Endothelial cell of hepatic sinusoid (primary cell): ENCODE measurements at regions not wholly inside any gene's neighbourhood (a gene's known extent, or its start where the extent isn't known, plus 50 kb on each side); places are given as distances from the start of the nearest gene placed in this dataset.
"Not testable (repeated sequence)": the region's sequence is repeated elsewhere in the genome, so short reads cannot be mapped to it uniquely, and the experiment has no call there.

Source experiments
- in situ Hi-C: cut with HindIII; loops from 2 replicates; pipeline ENCODE4 v1.10.0; 2017; ENCODE audit warnings: low sequenced_read_pairs

- in situ Hi-C loops = no loop called here
Measured at GRCh38 chr2:64277101-64277849, 133.1 kb upstream of the PELI1 start.

GRCh38 chr2:64280812-64281211 is 136.6 kb upstream of the PELI1 start:
- in situ Hi-C loops = not testable (repeated sequence)

DNA sequence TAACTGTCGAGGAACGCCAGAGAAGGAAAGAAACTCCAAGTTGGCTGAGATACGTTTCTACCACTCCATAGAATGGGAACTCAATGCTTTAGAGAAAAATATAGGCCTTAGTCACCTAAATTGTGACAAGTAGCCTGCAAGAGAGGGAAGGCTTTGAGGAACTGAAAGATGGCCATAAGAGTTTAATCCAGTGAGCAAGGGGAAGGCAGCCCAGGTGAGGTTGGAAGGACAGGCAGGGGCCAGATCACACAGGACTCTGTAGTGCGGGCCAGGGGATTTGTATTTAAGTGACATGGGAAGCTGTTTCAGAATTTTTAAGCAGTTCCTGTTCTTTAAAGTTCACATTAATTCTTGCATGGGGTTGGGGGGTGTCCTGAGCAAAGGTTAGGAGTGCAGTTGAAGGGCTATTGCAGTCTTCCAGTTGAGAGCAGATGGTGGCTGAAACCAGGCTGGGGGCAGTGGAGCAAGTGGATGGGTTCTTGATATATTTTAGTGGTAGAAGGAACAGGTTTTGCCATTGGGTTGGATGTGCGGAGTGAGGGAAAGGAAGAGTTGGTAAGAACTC is 138.9 kb upstream of the PELI1 start:
- in situ Hi-C loops = no loop called here

DNA sequence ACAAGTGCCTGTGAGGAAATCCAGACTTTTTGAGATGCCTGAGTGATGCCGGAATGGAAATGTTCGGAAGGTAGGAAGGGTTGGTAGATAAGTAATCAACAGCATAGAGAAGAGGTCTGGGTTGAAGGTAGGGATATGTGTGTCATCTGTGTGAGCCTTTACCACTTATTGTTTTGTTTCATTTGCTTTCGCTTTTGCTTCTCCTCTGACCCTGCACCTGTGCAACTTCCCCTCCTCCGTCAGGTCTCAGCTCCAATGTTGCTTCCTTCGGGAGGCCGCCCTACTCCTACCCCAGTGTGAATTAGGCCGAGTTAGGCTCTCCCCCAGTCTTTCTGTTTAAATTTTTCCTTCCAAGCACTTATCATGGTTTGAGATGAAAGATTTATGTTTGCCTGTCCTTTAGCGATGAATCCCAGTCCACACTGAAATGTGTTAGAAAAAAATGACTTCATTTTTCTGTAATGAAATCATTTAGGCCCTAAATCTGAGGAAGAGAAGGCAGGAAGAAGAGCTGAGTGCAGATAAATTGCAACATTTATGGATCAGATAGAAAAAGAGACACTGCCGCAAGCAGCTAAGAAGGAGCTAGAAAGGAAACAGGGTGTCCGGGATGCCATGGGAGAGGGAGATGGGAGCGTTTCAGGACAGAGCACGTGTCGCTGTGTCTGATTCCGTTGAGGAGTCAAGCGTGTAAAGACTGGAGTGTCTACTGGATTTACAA is 139.6 kb upstream of the PELI1 start:
- in situ Hi-C loops = no loop called here

- in situ Hi-C loops = no loop called here
Measured at GRCh38 chr2:64284751-64285150, 140.5 kb upstream of the PELI1 start.

GRCh38 chr2:64287202-64287740 is 143.1 kb upstream of the PELI1 start:
- in situ Hi-C loops = no loop called here

GRCh38 chr2:64288321-64289193 is 144.3 kb upstream of the PELI1 start:
- in situ Hi-C loops = no loop called here

DNA sequence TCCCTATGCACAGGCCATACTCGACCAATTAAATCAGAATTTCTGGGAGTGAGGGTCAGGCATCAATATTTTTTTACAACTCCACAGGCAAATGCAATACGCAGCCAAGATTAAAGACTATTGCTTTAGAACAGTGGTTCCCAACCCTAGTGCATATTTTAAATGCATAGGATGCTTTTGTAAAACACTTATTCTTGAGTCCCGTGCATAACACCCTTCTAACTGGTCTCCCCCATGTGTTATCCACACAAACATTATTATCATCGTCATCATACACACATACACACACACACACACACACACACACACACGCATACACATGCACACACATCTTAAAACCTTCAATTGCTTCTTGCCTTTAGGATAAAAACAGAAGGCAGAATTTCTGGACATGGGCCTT is 145.0 kb upstream of the PELI1 start:
- in situ Hi-C loops = no loop called here

GRCh38 chr2:64289737-64290136 is 145.5 kb upstream of the PELI1 start:
- in situ Hi-C loops = loop anchor here (5.0 kb wide), 1 partner anchor 43 kb away; no protein-coding TSS in a partner anchor

- in situ Hi-C loops = loop anchor here (5.0 kb wide), 1 partner anchor 41 kb away; no protein-coding TSS in a partner anchor
Measured at GRCh38 chr2:64291181-64291580, 147.0 kb upstream of the PELI1 start.

DNA sequence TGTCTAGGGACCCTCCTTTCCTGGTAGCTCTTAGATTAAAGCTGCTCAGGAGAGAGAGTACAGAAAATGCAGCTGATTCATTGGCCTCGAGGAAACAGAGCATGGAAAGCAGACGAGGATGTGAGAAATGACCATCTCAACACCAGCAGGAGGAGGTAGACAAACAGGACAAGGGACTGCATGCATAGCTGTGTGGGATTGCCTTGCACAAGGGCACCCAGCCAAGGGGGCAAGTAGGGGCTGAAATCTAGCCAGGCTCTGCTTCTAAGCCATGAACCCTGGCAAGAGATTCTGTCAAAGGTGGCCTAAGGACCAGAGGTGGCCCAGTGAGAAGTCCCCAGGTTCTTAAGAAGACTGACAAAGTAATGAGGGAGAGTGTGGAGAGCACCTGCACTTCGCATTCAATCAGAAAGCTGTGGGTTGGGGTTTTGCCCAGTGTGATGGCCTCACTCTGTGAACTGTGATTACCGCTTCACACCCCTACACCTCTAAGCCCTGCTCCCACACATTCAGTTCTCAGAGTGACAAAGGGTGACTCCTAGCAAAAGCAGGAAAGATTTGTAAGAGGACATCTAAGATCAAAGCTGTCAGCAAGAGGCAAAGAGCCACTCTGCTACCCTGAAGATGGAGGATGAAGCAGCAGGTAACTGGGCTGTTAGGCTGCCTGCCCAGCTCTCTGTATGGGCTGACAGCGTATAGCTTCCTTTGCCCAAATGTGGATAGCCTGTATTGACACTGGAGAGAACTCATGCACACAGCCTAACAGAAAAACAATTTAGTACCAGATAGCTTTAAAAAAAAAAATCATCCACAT is 151.3 kb upstream of the PELI1 start:
- in situ Hi-C loops = no loop called here

DNA sequence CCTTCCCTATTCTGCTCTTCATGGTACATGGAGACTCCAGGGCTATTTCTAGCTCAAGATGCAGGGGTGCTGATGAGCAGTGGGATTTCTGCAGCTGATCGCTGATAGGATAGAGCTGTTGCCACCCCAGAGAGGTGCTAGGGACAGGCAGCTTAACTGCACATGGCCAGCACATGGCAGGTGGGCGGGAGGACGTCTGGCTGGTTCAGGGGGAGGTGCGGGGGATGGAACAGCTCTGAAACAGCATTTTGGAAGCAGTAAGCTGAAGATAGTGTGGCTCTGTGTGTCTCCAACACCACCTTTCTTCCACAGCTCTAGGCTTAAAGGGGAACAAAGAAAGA is 151.9 kb upstream of the PELI1 start:
- in situ Hi-C loops = no loop called here

DNA sequence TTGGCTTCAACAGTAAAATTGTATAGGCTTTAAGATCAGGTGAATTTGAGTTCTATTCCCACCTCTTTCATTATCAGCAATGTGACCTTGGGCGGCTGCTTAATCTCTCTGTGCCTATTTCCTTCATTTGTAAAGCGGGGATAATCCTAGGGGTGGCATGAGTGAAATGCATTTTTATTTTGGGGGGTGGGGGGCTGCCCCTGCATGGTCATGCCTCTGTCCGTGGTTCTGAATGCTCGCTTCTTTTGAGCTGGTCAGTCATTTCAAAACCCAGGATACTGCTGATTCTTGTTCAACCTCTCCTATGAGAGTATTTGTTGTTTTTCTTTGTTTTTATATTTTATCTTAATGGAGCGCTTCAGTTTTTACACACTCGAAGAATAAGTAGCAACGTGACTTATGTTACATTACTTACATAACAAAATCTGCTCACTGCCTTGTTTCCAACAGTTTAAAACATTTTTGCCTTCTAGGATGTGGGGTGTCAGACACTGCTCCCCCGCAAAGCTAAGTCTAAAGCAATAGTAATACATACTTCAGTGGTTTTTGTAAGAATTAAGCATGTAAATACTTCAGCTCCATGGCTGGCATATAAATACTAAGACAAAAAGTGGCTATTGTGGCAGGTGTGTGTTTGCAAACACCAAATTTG is 152.6 kb upstream of the PELI1 start:
- in situ Hi-C loops = no loop called here

DNA sequence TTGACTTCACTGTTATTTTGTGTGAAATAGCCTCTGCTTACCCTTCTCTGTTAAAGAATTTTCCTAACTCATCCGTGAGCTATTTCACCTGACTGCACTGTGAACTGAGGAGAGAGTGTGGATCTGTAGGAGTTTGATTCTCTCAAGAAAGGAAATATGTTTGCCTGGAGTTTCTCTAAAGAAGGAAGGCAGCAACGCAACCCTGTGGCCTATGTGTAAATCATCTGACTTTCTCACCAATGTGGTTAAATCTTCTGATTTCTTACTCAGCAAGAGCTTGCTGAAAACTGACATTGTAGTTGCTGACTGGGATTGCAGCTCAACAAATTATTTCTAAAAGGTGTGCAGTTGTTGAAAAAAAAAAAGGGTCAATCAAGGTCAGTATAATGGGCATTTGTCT is 153.9 kb upstream of the PELI1 start:
- in situ Hi-C loops = no loop called here

DNA sequence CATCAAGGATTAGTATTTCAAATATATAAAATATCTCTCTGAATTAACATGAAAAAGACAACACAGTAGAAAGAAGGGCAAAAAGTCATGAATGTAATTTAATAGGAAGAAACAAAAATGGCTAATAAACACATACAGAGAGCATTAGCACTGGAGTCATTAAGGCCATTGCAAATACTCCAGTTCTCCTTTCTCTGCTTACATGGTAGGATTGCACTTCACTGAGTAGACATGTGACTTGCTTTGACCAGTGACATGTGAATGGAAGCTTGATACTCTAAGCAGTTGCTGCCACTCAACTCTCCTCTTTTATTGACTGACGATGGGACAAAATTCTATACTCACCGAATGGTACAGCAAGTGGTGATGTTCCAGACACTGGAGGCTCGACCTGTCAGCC is 153.9 kb upstream of the LGALSL start:
- in situ Hi-C loops = loop anchor here (5.0 to 25.0 kb wide), 2 partner anchors 38 to 238 kb away; no protein-coding TSS in a partner anchor

DNA sequence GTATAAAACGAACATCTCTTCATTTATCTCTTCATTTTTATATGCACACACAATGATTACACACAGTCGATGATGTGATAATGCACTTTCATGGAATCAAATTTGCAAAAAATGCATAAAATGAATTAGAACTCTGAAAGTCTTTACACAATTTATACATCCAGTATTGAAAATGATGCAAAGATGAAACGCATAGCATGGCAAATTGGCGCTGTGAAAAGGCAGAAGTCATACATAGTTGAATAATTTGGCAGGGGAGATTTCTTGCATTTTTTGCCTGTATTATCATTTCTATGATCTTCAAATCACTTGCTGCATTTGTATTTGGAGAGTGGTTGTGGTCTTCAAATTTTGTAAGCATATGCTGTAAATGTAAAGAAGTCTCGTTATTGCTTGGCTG is 150.7 kb upstream of the LGALSL start:
- in situ Hi-C loops = loop anchor here (5.0 to 25.0 kb wide), 2 partner anchors 41 to 241 kb away; no protein-coding TSS in a partner anchor

DNA sequence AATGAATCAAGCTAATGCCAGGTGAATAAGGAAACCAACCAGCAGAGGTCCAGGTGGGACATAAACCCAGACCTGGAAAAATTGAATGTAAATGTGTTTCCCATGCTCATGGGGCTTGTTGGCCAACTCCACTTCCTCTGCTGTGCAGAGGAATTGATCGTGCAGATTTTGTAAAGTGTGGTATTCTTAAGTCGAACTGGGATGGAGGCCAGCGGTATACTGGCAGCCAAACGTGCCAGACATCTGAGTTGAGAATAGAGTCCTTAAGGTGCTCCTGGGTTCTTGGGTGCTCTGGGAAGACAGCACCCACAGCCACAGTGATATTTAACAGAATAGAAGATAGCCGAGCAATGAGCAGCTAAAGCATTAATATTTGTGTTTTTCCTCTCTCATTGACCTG is 146.5 kb upstream of the LGALSL start:
- in situ Hi-C loops = loop anchor here (25.0 kb wide), 1 partner anchor 245 kb away; no protein-coding TSS in a partner anchor

DNA sequence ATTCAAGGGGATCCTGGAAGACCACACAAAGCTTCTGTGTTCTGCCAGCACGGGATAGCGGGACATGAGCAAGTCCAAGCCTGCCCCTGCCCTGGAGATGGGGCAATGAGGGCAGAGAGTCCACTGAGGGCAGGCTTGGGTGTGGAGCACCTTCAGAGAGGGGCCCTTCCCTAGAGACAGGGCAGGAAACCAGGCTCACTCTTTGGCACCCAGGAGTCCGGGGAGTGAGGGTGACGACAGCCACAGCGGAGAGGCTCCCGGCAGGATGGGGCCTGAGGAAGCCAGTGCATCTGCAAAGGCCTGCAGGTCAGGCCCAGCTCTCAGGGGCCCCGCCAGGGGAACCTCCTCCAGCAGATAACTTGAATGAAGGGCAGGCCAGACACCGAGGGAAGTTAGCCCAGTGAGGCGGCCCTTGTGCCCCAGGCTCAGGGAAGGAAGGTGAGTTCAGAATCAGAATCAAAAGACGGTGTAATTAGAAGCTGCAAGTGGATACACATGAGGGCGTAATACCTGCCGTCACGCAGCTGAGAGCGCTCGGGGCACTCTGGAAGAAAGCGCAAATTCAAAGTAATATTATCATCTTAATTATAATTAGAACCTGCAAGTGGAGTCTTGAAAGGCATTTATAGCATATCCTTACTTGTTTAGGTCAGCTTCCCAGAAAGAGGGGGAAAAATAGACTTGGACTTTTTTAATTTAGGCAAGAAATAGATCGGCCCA is 142.6 kb upstream of the LGALSL start:
- in situ Hi-C loops = loop anchor here (5.0 to 25.0 kb wide), 2 partner anchors 99 to 249 kb away; no protein-coding TSS in a partner anchor
